GM23338 (cell line): ENCODE measurements at regions not wholly inside any gene's neighbourhood (a gene's known extent, or its start where the extent isn't known, plus 50 kb on each side); places are given as distances from the start of the nearest gene placed in this dataset.

ENCODE experiments used
- ATAC-seq: fragments of 200-7000 bp; cut with Tn5 transposase; 3 replicates; pipeline ENCODE4 v1.9.1; 2020
- DNase-seq: peaks from one replicate; pipeline ENCODE4 v3.0.0-alpha.2; 2015; ENCODE audit warnings: low spot score
- H2AFZ ChIP-seq: fragments of 200-600 bp; sonication (generic); 2 replicates; pipeline ENCODE4 v1.8.0; 2016; ENCODE audit warnings: antibody characterized with exemption, mild to moderate bottlenecking, moderate library complexity
- H3F3A ChIP-seq: fragments of 200-600 bp; sonication (generic); replicated peaks from 2 replicates; pipeline ENCODE4 v1.8.0; 2017; ENCODE audit warnings: antibody characterized with exemption, mixed run types, low read depth
- H3K27ac ChIP-seq: fragments of 200-600 bp; sonication (generic); 2 replicates; pipeline ENCODE4 v1.6.1; 2016; ENCODE audit warnings: low read depth
- H3K27me3 ChIP-seq: fragments of 200-600 bp; sonication (generic); 2 replicates; pipeline ENCODE4 v1.8.0; 2016; ENCODE audit warnings: mild to moderate bottlenecking, mixed run types, moderate library complexity; ENCODE audit not compliant: insufficient read depth
- H3K36me3 ChIP-seq: fragments of 200-600 bp; sonication (generic); 2 replicates; pipeline ENCODE4 v1.8.0; 2016; ENCODE audit warnings: mild to moderate bottlenecking; ENCODE audit not compliant: insufficient read depth
- H3K4me1 ChIP-seq: fragments of 200-600 bp; sonication (generic); 2 replicates; pipeline ENCODE4 v1.8.0; 2016; ENCODE audit warnings: mild to moderate bottlenecking, moderate library complexity; ENCODE audit not compliant: insufficient read depth
- H3K4me2 ChIP-seq: fragments of 200-600 bp; sonication (generic); 2 replicates; pipeline ENCODE4 v1.7.1; 2017; ENCODE audit warnings: mixed run types
- H3K4me3 ChIP-seq: fragments of 200-600 bp; sonication (generic); 2 replicates; pipeline ENCODE4 v1.6.1; 2016; ENCODE audit warnings: mixed run types
- H3K79me2 ChIP-seq: fragments of 200-600 bp; sonication (generic); replicated peaks from 2 replicates; pipeline ENCODE4 v1.8.0; 2017; ENCODE audit warnings: mild to moderate bottlenecking; ENCODE audit not compliant: insufficient read depth
- H3K9me2 ChIP-seq: fragments of 200-600 bp; sonication (generic); 2 replicates; pipeline ENCODE4 v1.8.0; 2017; ENCODE audit not compliant: insufficient read depth
- H4K20me1 ChIP-seq: fragments of 200-600 bp; sonication (generic); replicated peaks from 2 replicates; pipeline ENCODE4 v1.8.0; 2017; ENCODE audit warnings: mild to moderate bottlenecking; ENCODE audit not compliant: insufficient read depth
- H3K27ac Mint-ChIP-seq: 2 replicates; pipeline ENCODE4 v1.8.0; 2020; ENCODE audit warnings: inconsistent platforms, mild to moderate bottlenecking, moderate library complexity, mixed read lengths
- H3K27me3 Mint-ChIP-seq: 3 replicates; pipeline ENCODE4 v1.8.0; 2022; ENCODE audit warnings: low read depth, mild to moderate bottlenecking, moderate library complexity, mixed read lengths, inconsistent platforms; ENCODE audit not compliant: insufficient read depth, poor library complexity
- H3K36me3 Mint-ChIP-seq: 3 replicates; pipeline ENCODE4 v1.8.0; 2021; ENCODE audit warnings: low read depth, mild to moderate bottlenecking, inconsistent platforms, moderate library complexity, mixed read lengths
- H3K4me1 Mint-ChIP-seq: 3 replicates; pipeline ENCODE4 v1.8.0; 2020; ENCODE audit warnings: mild to moderate bottlenecking, inconsistent platforms, mixed read lengths
- H3K4me3 Mint-ChIP-seq: 3 replicates; pipeline ENCODE4 v1.8.0; 2021; ENCODE audit warnings: moderate library complexity, mild to moderate bottlenecking, inconsistent platforms, mixed read lengths
- H3K9me3 Mint-ChIP-seq: 3 replicates; pipeline ENCODE4 v1.8.0; 2020; ENCODE audit warnings: moderate library complexity, mild to moderate bottlenecking, inconsistent platforms, mixed read lengths
- CREB1 ChIP-seq: fragments of 250-450 bp; sonication (Bioruptor Pico); IDR thresholded peaks from 2 replicates; pipeline ENCODE4 v1.5.0; 2020; ENCODE audit warnings: low read depth, mild to moderate bottlenecking, moderate library complexity
- CTCF ChIP-seq, 2 experiments: fragments of 200-600 bp in 1 of 2; sonication (generic) in 1 of 2; conservative IDR thresholded peaks; 2 replicates each; pipeline versions ENCODE4 v1.5.1 to v1.6.1; 2016 to 2017; ENCODE audit warnings: antibody characterized with exemption in 2 of 2, low read depth in 2 of 2, mild to moderate bottlenecking in 2 of 2, moderate library complexity in 1 of 2
- ETS1 ChIP-seq: IDR thresholded peaks from 2 replicates; pipeline ENCODE4 v1.6.1; 2016; ENCODE audit warnings: antibody characterized with exemption
- EZH2 ChIP-seq: fragments of 200-600 bp; sonication (generic); IDR thresholded peaks from one replicate; pipeline ENCODE4 v1.8.0; 2017; ENCODE audit warnings: antibody characterized with exemption, mild to moderate bottlenecking, low read depth; ENCODE audit not compliant: unreplicated experiment
- EZH2phosphoT487 ChIP-seq: fragments of 200-600 bp; sonication (generic); IDR thresholded peaks from one replicate; pipeline ENCODE4 v1.8.1; 2018; ENCODE audit warnings: antibody characterized with exemption; ENCODE audit not compliant: unreplicated experiment
- JUNB ChIP-seq: IDR thresholded peaks from one replicate; pipeline ENCODE4 v1.6.1; 2016; ENCODE audit warnings: antibody characterized with exemption; ENCODE audit not compliant: unreplicated experiment
- NANOG ChIP-seq: IDR thresholded peaks from 2 replicates; pipeline ENCODE4 v1.6.1; 2016; ENCODE audit warnings: antibody characterized with exemption, borderline replicate concordance
- POLR2AphosphoS5 ChIP-seq: IDR thresholded peaks from 2 replicates; pipeline ENCODE4 v1.6.1; 2016; ENCODE audit warnings: antibody characterized with exemption, low read depth
- REST ChIP-seq: IDR thresholded peaks from one replicate; pipeline ENCODE4 v1.6.1; 2018; ENCODE audit warnings: antibody characterized with exemption; ENCODE audit not compliant: unreplicated experiment
- STAT1 ChIP-seq: IDR thresholded peaks from one replicate; pipeline ENCODE4 v1.6.1; 2016; ENCODE audit warnings: antibody characterized with exemption; ENCODE audit not compliant: unreplicated experiment
- ZNF114 ChIP-seq: fragments of 250-450 bp; sonication (Bioruptor Pico); IDR thresholded peaks from 2 replicates; pipeline ENCODE4 v1.5.0; 2020; ENCODE audit warnings: mild to moderate bottlenecking, moderate library complexity
- ZNF331 ChIP-seq: fragments of 250-450 bp; sonication (Bioruptor Pico); IDR thresholded peaks from 2 replicates; pipeline ENCODE4 v1.5.0; 2020; ENCODE audit warnings: low read depth, mild to moderate bottlenecking, moderate library complexity

GRCh38 chr4:23097251-23097650 lies 404.5 kb downstream of the GBA3 start:
- Histone ChIP-seq H3K4me1 (no peaks in the 10 kb centered on the region), H3K9me2 (no peaks in the 10 kb centered on the region), H3K27ac (no peak overlapping the region), H3K79me2 (no peaks in the 10 kb centered on the region), H3K27me3 (no peaks in the 10 kb centered on the region), H4K20me1 (no peaks in the 10 kb centered on the region), H3K4me2 (no peak overlapping the region), H3K4me3 (no peak overlapping the region), H3K36me3 (no peaks in the 10 kb centered on the region; the same call in 1 of the 2 replicates), H2AFZ (no peak overlapping the region), H3F3A (no peaks in the 10 kb centered on the region)
- Mint-ChIP-seq H3K4me1 (no peaks in the 10 kb centered on the region), H3K4me3 (no peak overlapping the region), H3K36me3 (peaks cover 14% of the 10 kb centered on the region), H3K27me3 (no peaks in the 10 kb centered on the region), H3K27ac (no peak overlapping the region), H3K9me3 (peaks cover 17% of the 10 kb centered on the region)
- DNase-seq (no peak), ATAC-seq (no peak)
- TF ChIP-seq ETS1 (no peak), STAT1 (no peak), ZNF114 (no peak)

GRCh38 chr4:23091711-23092110 lies 399.0 kb downstream of the GBA3 start:
- Histone ChIP-seq H3K9me2 (no peaks in the 10 kb centered on the region), H4K20me1 (no peaks in the 10 kb centered on the region), H3K36me3 (no peaks in the 10 kb centered on the region; the same call in 1 of the 2 replicates), H3K4me2 (no peak overlapping the region), H2AFZ (no peak overlapping the region), H3K79me2 (no peaks in the 10 kb centered on the region), H3K27me3 (no peaks in the 10 kb centered on the region), H3K27ac (no peak overlapping the region), H3K4me3 (no peak overlapping the region), H3F3A (no peaks in the 10 kb centered on the region), H3K4me1 (no peaks in the 10 kb centered on the region)
- Mint-ChIP-seq H3K27me3 (no peaks in the 10 kb centered on the region), H3K4me3 (no peak overlapping the region), H3K36me3 (peaks cover 14% of the 10 kb centered on the region), H3K9me3 (peaks cover 17% of the 10 kb centered on the region), H3K4me1 (no peaks in the 10 kb centered on the region), H3K27ac (no peak overlapping the region)
- DNase-seq (no peak), ATAC-seq (no peak)
- TF ChIP-seq ZNF114 = no peak

GRCh38 chr4:23085249-23085568 lies 392.5 kb downstream of the GBA3 start:
- H3K4me1 Mint-ChIP-seq = peaks cover 9% of the 10 kb centered on the region; the same call in 2 of the 3 replicates
- peaks cover 4% of the 10 kb centered on the region; the same call in 1 of the 2 replicates for H3K36me3 ChIP-seq
- no peaks in the 10 kb centered on the region for H3K27me3 ChIP-seq
- no peak for DNase-seq
- H3K36me3 Mint-ChIP-seq = peaks cover 26% of the 10 kb centered on the region
- no peak overlapping the region for H2AFZ ChIP-seq
- H3K4me3 Mint-ChIP-seq = no peak overlapping the region
- H4K20me1 ChIP-seq = no peaks in the 10 kb centered on the region
- H3K27ac ChIP-seq = no peak overlapping the region
- peaks cover 12% of the 10 kb centered on the region for H3K9me2 ChIP-seq
- H3K4me3 ChIP-seq = no peak overlapping the region
- H3K27ac Mint-ChIP-seq = no peak overlapping the region
- no peaks in the 10 kb centered on the region for H3K79me2 ChIP-seq
- H3F3A ChIP-seq = no peaks in the 10 kb centered on the region
- H3K9me3 Mint-ChIP-seq = peaks cover 19% of the 10 kb centered on the region
- ATAC-seq = no peak
- peaks cover 7% of the 10 kb centered on the region for H3K27me3 Mint-ChIP-seq
- no peak overlapping the region for H3K4me2 ChIP-seq
- H3K4me1 ChIP-seq = no peaks in the 10 kb centered on the region
- TF ChIP-seq NANOG (no peak), POLR2AphosphoS5 (no peak), EZH2 (no peak), EZH2phosphoT487 (no peak), REST (no peak), CREB1 (CRISPR knock-in tag) (no peak), CTCF (conservative IDR thresholded peaks at IDR 0.05; ENCODE audit: low read depth in 2 of 2) (no peak), STAT1 (no peak), ETS1 (no peak), ZNF331 (no peak), JUNB (no peak), ZNF114 (no peak)
